HG03460 (cell line): ENCODE measurements at regions not wholly inside any gene's neighbourhood (a gene's known extent, or its start where the extent isn't known, plus 50 kb on each side); places are given as distances from the start of the nearest gene placed in this dataset.

Experiments
- ATAC-seq: cut with Tn5 transposase; IDR thresholded peaks from one replicate; pipeline ENCODE4 v1.9.1; 2021; ENCODE audit not compliant: unreplicated experiment

DNA sequence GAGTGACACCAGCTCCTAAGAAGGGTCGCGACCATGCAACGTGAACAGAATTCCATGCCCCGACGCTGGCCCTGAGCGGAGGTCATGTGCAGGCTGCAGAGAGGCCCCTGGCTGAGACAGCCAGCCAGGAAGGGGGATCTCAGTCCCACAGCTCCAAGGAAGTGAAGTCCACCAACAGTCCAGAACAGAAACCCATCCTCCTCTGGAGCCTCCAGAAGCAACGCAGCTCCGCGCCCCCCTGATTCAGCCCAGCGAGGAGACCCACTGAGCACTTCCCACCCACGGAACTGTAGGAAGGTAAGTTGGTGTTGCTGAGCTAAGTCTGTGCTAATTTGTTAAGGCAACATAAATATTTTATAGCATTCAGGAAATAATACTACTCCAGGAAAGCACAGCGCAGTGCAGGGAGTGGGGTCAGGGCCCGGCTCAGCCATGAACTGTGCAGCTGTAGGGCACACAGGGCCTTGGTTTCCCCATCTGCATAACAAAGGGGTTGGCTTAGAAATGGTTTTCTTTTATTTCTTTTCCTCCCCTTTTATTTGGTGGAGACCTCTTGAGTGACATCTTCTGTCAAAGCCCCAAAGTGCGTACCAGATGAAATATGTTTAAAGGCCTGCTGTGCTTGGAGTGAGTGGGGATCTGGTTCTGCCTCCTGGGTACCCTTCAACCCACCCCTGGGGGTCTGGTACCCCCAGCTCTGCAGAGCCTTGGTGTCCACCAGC is 241.1 kb upstream of the PMEPA1 start:
- no peak for ATAC-seq

DNA sequence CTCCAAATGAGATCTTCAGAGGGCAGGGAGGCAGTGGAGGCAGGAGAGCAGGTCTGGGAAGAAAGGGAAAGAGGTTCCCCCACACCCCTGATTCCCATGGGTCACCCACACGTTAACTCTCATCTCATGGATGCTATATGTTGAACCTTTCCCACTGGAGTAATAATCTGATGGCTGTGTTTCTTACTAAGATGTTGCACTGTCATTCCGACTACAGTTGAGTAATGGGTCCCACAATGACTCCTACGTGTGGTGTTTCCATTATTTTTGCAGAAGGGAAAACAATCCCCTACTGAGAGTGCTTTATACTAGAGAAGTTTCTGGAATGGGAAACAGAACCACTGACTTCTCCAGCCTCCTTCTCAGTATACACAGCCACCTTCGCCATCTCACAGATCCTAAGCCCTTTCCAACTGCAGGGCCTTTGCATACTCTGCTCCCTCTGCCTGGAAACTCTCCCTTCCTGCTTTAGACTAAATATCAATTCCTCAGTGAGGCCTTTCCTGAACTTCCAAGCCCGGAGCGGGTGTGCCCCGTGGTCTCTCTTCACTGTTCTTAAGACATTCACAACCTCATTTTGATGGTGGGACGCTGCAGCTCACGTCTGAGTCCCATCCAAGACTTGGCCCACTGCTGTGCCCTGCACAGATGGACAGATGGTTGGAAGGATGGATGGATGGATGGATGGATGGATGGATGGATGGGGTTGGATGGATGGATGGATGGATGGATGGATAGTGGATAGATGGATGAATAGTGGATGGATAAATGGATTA is 238.6 kb upstream of the PMEPA1 start:
- ATAC-seq, result no peak

DNA sequence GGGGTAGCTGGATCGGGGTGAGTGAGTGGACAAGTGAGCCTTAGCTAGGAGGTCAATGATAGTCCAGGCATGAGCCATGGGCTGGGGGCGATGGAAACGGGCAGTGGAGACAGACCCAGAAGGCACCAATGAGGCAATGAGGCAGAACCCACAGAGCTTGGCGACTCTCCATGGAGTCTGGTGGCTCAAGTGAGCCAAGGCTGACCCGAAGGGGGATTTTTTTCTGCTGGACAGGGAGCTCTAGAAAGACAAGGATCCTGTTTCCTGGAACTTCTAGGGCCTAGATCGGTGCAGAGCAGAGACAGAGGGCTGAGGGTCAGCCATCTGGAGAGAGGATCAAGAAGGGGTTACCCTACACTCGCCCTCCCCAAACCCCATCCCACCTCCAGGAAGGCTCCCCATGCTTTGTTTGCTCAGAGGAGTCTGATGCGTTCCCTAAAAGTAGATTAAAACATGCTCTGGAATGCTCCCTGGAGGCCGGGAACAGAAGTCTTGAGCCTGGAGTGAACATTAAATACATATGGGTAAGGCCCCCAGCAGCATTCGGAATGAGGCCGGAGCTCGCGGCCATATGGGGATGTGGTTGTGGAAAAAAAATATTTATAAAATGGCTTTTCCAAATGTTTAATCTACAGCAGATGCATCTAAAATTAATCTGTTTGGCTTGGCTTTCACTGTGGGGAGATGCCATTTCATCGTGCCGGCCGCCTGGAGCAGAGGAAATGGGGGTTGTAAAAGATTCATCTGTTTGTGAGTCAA is 237.8 kb upstream of the PMEPA1 start:
- ATAC-seq, result no peak

DNA sequence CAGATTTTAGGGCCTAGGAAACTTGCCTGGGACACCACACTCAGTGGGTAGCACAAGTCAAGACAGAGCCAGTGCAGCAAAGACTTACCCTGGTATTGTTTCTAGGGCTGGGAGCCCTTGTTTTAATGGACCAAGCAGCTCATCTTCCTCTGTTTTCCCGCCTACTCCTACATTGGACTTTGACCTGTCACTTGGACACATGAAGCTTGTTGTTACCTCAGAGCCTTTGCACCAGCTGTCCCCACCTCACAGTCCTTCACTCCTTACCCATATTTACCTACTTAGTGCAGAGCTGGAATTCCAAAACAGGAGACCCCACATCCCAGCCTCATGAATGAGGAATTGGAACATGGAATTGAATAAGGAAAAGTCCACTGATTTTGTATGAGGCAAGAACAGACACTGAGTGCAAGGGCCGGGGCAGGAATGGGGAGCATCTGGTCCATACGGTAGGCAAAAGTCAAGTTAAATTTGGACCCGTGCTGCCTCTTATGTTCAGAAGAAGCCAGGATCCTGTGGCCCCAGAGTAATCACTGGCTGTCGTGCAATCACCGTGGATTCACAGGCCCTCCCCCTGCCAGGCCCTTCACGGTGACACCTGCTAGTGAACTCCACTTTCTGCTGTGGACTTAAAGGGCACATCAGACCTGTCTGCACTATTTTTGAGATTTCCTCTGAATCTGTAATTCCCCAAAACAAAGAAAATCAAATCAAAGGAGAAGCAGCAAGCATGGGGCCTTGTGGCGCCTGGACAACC is 236.9 kb upstream of the PMEPA1 start:
- ATAC-seq, result no peak

DNA sequence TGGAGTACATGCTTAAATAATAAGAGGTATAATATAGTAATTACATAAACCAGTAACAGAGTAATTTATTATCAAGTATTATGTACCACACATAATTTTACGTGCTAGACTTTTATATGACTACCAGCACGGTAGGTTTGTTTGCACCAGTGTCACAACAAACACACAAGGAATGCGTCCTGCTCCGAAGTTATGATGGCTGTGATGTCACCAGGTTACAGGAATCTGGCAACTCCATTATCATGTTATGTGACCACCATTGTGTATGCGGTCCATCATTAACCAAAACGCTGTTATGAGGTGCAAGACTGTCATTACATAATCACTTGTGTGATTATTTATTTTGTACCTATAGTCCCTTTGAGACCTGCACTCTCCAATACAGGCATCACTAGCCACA is 235.2 kb upstream of the PMEPA1 start:
- no peak for ATAC-seq

DNA sequence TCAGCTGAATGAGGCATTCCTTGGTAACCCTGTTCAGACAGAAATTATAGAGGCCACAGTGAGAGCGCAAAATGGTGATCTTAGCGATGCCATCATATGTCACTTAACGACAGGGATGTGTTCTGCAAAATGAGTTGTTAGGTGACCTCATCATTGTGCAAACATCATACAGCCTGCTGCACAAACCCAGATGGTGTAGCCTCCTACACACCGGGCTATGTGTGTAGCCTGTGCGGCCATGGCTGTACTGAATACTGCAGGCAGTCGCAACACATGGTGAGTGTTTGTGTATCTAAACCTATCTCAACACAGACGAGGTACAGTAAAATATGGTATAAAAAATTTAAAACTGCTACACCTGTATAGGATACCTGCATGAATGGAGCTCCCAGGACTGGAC is 234.1 kb upstream of the PMEPA1 start:
- ATAC-seq, result no peak

DNA sequence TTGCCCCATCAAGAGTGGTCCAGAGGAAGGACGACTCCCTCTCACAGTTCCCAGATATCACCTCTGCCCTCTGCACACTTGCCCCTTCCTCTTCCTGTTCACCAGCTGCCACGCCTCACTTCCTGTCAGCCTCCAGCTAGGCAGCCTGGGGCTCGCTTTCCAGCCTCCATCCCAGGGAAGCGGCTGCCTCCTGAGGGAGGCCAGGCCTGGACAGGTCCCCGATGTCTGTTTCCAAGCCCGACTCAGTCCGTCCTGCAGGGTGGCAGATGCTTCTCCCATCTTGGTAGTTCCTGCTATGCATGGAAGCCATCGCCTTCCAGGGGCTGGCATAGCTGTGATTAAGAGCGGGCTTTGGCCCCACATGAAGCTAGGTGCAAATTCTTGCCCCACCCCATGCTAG is 233.5 kb upstream of the PMEPA1 start:
- no peak for ATAC-seq

DNA sequence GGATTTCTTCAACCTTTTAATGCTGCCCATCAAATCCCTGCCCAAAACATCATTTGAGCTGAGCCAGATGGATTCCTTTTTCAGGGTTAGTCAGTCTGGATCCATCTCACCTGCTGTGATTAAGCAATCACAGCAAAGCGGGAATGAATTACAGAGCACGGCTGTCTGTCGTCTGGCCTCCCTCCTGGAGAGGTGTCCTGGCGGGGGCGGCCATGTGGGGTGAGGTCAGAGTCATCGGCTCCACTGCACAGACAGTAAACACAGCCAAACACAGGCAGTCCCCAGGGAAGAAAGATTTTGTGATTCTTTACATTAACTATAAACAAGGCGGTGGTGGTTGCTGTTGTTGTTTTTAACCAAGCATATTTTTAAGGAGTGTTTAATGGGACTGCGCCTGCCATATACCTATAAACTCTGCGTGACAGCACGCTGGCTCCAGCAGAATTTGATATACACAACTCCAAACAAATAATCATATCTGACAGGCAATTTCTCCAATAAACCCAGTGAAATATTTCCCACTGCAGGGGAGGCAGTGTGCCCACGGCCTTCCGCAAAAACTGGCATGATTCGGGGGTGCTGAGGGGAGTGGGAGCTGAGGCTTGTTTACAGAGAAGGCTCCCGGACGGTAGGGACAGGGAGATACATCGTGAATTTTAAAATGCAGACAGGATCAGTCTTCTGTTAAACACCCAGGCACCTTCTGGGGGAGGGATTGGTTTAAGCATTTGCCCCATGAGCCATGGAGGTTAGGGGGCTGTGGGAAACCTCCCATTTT is 232.0 kb upstream of the PMEPA1 start:
- ATAC-seq, result no peak

DNA sequence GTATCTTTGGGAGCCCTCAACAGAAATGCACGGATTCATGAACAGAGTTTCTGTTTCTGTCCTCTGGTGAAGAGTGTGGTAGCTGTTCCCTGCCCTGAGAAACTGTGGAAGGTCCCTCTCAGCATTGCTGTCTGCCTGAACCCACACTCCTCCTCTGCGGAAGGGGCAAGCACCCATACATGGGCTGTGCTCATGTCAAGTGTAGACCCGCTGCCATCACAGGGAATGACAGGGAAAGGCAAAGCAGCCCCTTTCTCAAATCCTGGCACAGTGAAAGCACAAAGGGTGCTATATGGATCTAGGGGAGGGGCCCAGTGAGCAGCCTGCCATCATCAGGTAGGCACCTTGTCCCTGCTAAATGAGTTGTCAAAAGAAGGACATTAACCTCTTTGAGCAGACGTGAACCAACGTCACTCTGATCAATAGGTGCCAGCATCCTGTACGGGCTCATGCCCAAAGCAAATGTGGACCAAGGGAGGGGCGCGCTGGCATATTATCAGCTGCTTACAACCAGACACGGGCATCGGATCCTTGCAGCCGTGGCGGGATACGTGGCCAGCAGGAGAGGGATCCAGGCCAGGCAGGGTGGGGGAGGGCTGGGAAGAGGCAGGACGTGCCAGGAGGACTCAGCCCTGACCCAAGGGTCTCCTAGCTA is 231.2 kb upstream of the PMEPA1 start:
- no peak for ATAC-seq

DNA sequence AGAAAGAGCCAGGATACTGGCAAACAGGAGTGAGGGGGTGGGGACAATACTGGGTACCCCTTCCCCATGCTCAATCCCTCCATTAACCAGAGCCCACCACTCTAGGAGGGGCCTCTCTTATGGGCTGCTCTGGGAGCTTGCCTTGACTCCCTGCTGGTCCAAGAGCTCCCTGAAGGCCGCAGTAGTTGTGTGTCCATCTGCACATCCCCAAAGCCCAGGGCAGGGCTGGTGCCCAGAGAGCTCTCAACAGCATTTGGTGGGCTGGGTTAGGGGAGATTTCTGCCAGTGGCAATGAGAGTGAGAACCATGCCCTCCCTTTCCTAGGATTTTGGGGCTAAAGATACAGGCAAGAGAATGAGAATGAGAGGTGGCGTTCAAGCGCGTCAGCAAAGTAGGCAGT is 230.6 kb upstream of the PMEPA1 start:
- no peak for ATAC-seq

DNA sequence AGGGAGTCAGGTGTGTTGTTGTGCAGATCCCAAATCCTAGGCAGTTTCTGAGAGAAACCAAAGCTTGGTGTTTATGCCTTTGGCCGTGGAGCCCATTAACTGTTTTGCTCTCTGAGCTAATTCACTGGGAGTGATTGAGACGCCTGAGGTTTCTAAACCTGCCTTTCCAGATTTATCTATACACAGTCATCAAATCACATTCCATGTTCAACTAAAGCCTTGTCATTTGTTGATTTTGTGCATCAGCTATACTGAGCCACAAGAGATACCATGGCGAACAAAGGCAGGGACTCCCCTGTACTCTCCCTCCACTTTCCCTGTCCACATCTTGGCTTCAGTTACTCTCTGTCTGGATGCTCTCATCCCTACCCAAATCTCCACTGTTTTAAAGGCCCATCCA is 229.7 kb upstream of the PMEPA1 start:
- ATAC-seq, result no peak

DNA sequence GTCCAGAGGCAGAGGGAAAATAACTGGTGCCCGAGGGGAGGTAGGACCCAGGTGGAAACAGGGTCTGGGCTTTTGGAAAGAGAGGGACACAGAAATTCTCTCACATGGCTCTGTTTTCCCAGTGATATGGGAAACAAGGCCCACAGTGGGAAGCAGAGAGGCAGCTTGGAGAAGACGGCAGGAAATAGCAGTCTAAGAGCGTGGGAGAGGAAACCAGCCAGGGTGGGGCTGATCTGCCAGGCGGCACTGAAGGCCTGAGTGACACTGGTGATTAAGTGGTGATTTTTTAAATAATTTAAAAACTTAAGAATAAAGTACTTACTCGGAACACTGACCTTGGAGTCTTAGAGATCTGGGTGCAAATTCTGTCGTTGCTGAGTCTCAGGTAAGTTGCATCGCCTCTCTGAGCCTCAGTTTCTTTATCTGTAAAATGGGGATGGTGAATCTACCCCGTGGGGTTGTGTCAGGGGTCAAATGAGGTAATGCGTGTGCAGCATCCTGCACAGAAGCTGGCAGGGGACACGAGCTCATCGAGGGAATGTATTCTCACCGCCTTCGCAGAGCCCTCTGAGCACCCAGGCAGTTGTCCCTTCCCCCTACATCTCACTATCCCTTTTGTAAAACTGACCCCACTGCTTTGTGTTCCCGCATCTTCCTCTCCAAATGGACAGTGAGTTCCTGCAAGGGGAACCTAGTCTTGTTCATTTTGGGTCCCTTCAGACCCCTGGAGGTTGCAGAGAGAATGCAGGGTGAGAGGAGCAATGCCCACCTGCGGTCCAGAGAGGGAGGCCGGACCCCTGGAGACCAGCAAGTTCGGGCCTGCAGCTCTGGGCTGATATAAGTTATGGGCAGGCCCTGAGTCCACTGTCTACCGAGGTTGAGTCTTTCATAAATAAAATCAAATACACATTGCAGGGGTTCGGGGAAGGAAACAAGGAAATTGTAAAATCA is 228.6 kb upstream of the PMEPA1 start:
- ATAC-seq, result no peak

DNA sequence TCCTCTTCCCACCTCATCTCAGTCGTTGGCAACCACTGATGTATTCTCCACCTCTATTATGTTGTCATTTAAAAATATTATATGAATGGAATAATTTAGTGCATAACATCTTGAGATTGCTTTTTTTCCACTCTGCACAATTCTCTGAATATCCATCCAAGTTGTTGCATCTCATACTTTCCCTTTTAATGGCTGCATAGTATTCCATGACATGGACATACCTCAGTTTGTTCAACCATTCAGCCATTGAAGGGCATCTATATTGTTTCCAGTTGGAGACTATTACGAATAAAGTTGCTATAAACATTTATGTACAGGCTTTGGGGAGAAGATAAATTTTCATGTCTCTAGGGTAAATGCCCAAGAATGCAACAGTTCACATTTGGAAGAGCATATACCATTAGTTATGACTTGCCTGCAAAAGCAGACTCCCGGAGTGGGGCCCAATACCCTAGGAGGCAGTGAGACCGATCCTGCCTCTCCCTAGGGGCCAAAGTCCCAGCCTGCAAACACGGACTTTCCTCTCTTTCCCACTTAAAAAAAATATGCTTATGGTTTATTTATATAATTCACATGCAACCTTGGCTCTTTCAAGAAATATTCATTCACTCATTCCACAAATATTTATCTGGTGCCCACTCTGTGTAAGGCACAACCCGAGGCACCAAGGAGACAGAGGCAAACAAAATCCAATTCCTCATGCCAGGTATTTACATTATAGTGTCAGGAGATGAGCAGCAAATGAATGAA is 227.0 kb upstream of the PMEPA1 start:
- ATAC-seq, result no peak

DNA sequence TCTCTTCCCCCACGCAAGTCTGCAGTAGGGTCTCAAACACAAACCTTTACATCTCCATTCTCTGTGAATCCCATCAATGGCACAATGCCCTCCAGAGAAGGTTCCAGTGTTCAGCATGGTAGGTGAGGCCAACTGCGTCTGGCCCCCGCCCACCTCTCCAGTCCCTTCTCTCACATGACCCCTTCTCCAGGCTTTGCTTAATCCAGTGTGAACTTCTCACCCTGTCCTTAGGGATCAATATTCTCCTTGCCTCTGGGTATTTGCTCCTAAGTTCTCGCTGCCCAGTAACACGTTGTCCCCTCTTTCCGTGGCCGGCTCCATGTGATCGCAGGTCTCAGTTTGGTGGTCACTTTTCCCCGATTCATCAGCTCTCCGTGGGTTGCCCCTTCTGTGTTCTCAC is 225.1 kb upstream of the PMEPA1 start:
- ATAC-seq, result no peak

DNA sequence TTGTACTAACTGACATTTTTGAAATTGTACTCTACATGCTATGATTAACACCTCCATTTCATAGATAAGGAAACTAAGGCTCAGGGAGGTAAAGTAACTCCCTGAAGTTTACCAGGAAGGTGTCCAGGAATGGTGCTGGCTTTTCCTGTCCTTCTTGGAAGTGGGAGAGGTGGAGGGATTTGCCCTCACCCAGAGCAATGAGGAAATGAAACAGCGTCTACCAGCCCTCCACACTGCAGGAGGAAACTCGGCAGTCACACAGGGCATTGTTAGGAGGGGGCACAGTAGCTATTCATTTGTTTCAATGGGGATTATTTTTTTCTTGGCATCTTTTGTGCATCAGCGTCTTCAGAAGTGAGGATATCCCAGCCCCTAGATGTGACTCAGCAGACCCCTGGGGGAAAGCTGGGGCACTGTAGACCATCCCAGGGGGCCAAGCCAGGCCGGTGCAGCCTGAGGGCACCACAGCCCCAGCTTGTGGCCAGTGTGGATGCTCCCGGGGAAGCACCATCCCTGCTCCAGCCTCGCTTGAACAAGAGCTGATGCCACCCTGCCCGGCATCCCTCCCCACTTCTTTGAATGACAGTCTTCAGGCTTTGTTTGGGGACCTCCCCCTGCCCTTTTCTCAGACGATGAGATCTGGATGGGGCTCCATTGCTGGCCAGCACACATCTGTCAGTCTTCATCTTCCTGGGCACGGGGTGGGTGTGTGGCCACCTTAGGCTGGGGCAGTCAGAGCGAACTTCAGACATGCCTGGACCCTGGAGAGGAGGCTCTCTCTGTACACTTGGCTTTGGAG is 224.4 kb upstream of the PMEPA1 start:
- no peak for ATAC-seq

DNA sequence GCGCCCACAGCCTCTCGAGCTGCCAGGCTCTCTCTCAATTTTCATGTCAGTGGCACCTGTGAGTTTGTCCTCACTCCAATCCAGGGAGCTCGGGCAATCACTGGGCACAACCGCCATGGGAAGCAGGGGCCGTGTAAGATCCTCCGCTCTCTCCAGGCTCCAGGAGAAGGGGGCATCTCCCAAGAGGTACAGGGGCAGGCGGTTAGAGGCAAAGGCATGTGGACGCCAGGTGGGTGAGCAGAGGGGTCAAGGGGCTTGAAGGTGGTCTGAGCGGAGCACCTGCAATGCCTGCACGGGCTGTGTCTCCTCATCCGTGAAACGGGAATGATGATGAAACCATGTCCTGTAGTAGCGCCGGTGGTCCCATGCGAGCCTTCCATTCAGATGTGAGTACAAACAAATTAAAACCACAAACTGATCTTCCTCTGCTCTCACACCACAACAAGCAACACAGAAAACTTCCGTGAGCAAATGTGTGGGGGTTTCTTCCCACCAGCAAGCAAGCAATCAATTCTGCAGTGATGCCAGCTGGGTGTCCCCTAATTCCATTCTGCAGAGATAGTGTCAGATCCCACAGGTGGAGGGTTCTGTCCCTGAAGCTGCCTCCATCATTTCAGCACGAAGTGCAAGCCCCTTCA is 222.5 kb upstream of the PMEPA1 start:
- ATAC-seq, result no peak

DNA sequence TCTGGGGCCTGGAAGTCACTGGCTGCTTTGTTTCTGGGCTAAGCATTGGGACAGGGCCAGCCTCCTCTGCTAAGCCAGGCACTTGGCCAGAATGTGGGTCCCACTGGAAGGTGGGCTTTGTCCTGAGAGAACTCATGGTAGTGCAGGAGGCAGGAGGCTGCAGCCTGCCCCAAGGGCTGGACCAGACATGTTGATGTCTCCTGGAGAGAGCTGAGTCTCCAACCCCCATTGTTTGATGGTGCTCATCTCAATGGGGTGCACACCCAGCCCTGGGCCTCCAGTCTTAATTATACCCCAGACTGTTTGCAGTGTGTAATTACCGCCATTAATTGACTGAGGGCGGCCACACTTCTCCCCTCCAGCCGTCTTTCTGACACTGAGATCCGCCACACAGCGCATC is 220.5 kb upstream of the PMEPA1 start:
- ATAC-seq, result no peak
